Lower leg skin (tissue), 4 donors: ENCODE measurements at regions not wholly inside any gene's neighbourhood (a gene's known extent, or its start where the extent isn't known, plus 50 kb on each side); places are given as distances from the start of the nearest gene placed in this dataset.

Experiments used
- DNase-seq, 2 donors: peaks; one replicate each; pipeline ENCODE4 v3.0.0-alpha.2; 2019; ENCODE audit warnings: low spot score in 2 of 2
- H3K4me3 ChIP-seq: fragments of 200-600 bp; sonication (generic); 2 replicates; pipeline ENCODE4 v1.5.1; 2017; ENCODE audit warnings: mild to moderate bottlenecking, low read depth; ENCODE audit not compliant: poor library complexity, severe bottlenecking
- POLR2A ChIP-seq, 2 donors: fragments of 450-650 bp; IDR thresholded peaks; one replicate each; pipeline ENCODE4 v1.6.1; 2016 to 2017; ENCODE audit warnings: antibody characterized with exemption in 2 of 2, mild to moderate bottlenecking in 1 of 2, moderate library complexity in 1 of 2
- WGBS, 2 donors: methylation state at CpG; one replicate each; pipeline ENCODE4 v1.1.5; 2018; 5-methylcytosine and 5-hydroxymethylcytosine counted together
- intact Hi-C: fragments of 100-400 bp; cut with DNase I; formaldehyde crosslinking; loops from one replicate; pipeline ENCODE4 v1.15.0; 2023; ENCODE audit warnings: low total_unique reads
- TF ChIP-seq, protein P1 (sequence below), 3 donors: fragments of 450-650 bp; IDR thresholded peaks; one replicate each; pipeline ENCODE4 v1.5.1; 2016; ENCODE audit warnings: antibody characterized with exemption in 3 of 3, mild to moderate bottlenecking in 3 of 3, moderate library complexity in 2 of 3

GRCh38 chr4:136670265-136670664 lies 862.0 kb downstream of the PCDH18 start:
- intact Hi-C loops, result no loop called here
- 75 to 81% methylated on average over 2 of the region's 2 CpGs for WGBS, 2 donors
- no peak for DNase-seq
- no peak overlapping the region for H3K4me3 ChIP-seq
- TF ChIP-seq, protein P1, sequence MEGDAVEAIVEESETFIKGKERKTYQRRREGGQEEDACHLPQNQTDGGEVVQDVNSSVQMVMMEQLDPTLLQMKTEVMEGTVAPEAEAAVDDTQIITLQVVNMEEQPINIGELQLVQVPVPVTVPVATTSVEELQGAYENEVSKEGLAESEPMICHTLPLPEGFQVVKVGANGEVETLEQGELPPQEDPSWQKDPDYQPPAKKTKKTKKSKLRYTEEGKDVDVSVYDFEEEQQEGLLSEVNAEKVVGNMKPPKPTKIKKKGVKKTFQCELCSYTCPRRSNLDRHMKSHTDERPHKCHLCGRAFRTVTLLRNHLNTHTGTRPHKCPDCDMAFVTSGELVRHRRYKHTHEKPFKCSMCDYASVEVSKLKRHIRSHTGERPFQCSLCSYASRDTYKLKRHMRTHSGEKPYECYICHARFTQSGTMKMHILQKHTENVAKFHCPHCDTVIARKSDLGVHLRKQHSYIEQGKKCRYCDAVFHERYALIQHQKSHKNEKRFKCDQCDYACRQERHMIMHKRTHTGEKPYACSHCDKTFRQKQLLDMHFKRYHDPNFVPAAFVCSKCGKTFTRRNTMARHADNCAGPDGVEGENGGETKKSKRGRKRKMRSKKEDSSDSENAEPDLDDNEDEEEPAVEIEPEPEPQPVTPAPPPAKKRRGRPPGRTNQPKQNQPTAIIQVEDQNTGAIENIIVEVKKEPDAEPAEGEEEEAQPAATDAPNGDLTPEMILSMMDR (IDR thresholded peaks at IDR 0.05), result no peak

DNA sequence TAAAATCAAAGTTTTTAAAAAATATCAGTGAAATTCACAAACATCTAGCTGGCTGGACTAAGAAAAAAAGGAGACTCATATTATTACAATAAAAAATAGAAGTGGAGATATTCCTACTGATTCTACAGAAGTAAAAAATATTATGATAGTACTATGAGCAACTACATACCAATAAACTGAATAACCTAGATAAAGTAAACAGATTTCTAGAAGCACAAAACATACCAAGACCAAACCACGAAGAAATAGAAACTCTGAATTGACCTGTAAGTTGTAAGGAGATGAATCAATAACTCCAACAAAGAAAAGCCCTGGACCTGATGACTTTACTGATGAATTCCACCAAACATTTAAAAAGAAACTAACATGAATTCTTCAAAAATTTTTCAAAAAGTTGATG lies 867.3 kb downstream of the PCDH18 start:
- no peak overlapping the region for H3K4me3 ChIP-seq
- DNase-seq, result no peak
- intact Hi-C loops, result no loop called here
- 68 to 77% methylated on average over 1 of the region's 1 CpG for WGBS, 2 donors
- TF ChIP-seq POLR2A (IDR thresholded peaks at IDR 0.05), result no peak
- TF ChIP-seq, protein P1 (IDR thresholded peaks at IDR 0.05), result no peak

DNA sequence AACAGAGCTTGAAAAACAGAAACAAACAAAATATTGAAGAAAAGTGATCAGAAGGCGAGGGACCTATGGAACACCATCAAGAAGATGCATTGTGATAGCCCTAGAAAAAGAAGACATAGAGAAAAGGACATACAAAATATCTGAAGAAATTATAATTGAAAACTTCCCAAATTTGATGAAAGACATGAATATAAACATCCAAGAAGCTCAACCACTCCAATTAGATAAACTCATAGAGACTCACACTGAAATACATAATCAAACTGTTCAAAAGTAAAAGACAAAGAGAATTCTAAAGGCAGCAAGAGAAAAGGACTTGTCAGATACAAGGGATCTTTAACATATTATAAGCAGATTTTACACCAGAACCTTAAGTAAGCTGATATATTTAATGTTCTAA lies 869.8 kb downstream of the PCDH18 start:
- TF ChIP-seq POLR2A (IDR thresholded peaks at IDR 0.05), result no peak
- TF ChIP-seq, protein P1 (IDR thresholded peaks at IDR 0.05), result no peak
- no peak for DNase-seq
- WGBS, 2 donors, result 64 to 83% methylated on average over 1 of the region's 1 CpG
- intact Hi-C loops, result no loop called here
- no peak overlapping the region for H3K4me3 ChIP-seq

DNA sequence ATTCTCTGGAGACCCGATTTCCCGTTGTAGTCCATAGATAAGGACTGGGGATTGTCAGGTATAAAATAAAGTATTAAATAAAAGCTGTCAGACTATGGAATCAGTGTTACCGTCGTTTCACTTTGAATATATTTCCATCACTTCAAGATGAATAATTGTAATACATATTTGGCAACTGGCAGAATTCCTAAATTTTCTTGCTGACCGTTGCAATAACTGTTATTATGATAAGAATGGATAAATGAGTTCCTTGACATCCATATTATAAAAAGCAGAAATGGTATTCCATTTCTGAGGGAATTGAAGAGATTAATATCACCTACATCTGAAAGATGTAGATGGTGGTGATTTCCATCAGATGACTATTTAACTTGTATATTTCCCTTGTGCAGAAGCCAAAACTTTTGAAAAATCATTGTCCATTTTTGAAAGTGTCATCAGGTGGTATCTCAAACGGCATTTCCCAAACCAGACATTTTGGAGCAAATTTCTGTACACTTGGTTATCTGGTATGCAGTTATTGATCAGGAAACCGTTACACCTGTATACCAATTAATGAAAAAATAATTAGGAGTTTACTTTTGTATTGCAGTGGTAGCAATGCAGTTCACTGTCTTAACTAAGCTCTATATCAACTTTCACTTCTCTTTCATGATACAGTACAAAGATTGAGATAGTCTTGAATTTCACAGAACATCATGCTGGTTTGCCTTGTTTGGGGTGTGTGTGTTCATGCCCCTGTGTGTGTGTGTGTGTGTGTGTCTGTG lies 878.5 kb downstream of the PCDH18 start:
- intact Hi-C loops, result no loop called here
- 82 to 85% methylated on average over 7 of the region's 7 CpGs for WGBS, 2 donors
- TF ChIP-seq, protein P1 (IDR thresholded peaks at IDR 0.05), result no peak
- TF ChIP-seq POLR2A (IDR thresholded peaks at IDR 0.05), result no peak

DNA sequence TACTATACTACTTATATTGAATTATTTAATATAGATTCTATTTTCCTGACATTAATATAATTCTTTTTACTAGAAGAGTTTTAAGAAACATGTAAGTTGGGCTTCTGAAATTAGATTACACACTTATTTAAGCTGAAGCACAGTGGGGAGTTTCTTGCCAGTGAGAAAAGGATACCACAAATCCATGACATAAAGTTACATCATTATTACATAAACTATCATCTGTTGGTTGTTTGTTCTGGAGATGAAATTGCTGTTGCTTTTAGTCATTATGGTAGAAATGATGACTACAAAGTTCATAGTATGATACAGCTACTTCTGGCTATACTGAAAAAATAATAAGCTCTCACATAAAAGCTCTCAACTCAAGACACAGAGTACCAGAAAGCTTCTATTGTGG lies 880.4 kb downstream of the PCDH18 start:
- intact Hi-C loops, result no loop called here
- no peak overlapping the region for H3K4me3 ChIP-seq
- TF ChIP-seq, protein P1 (IDR thresholded peaks at IDR 0.05), result no peak
- TF ChIP-seq POLR2A (IDR thresholded peaks at IDR 0.05), result no peak
- no peak for DNase-seq

More for the DNA sequence above, 878.5 kb downstream of the PCDH18 start:
- DNase-seq, result no peak
- no peak overlapping the region for H3K4me3 ChIP-seq

DNA sequence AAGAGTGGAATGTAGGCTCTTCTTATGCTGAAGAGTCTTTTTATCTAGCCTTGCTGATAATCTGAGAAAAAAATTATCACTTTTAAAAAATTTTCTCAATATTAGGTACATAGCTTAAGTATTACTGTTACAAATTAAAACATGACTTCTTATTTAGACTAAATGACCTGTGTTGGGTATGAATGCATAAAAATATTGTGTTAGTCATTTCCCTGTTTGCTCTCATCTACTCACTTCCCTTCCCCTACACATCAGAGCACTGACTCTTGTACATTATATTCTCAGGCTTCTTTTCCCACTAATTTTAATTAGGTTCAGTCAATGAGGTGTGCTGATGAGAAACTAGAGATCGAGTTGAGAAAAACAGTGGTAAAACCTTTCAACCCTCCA lies 881.0 kb downstream of the PCDH18 start:
- TF ChIP-seq, protein P1 (IDR thresholded peaks at IDR 0.05), result no peak
- no peak for TF ChIP-seq POLR2A (IDR thresholded peaks at IDR 0.05)
- DNase-seq, result no peak
- WGBS, 2 donors, result 76 to 84% methylated on average over 1 of the region's 1 CpG
- H3K4me3 ChIP-seq, result no peak overlapping the region
- intact Hi-C loops, result no loop called here
